BLaER1 (cell line): ENCODE measurements at regions not wholly inside any gene's neighbourhood (a gene's known extent, or its start where the extent isn't known, plus 50 kb on each side); places are given as distances from the start of the nearest gene placed in this dataset.

Experiments
- H3K27ac ChIP-seq: shearing (Covaris generic); formaldehyde crosslinking; 2 replicates; pipeline ENCODE4 v1.8.1; 2022
- H3K27me3 ChIP-seq: shearing (Covaris generic); formaldehyde crosslinking; 2 replicates; pipeline ENCODE4 v1.8.1; 2022
- H3K36me3 ChIP-seq: shearing (Covaris generic); formaldehyde crosslinking; 2 replicates; pipeline ENCODE4 v1.8.1; 2022
- H3K4me1 ChIP-seq: shearing (Covaris generic); formaldehyde crosslinking; 2 replicates; pipeline ENCODE4 v1.8.1; 2022
- H3K4me2 ChIP-seq: shearing (Covaris generic); formaldehyde crosslinking; 2 replicates; pipeline ENCODE4 v1.8.1; 2022
- H3K4me3 ChIP-seq: shearing (Covaris generic); formaldehyde crosslinking; 2 replicates; pipeline ENCODE4 v1.8.1; 2022
- H3K9ac ChIP-seq: shearing (Covaris generic); formaldehyde crosslinking; 2 replicates; pipeline ENCODE4 v1.8.1; 2022
- H3K9me3 ChIP-seq: shearing (Covaris generic); formaldehyde crosslinking; 2 replicates; pipeline ENCODE4 v1.8.1; 2022
- H4K20me1 ChIP-seq: shearing (Covaris generic); formaldehyde crosslinking; 2 replicates; pipeline ENCODE4 v1.8.1; 2022
- Cebpa-rat ChIP-seq: shearing (Covaris generic); IDR thresholded peaks from 2 replicates; pipeline ENCODE4 v1.8.1; 2022

GRCh38 chr11:27207025-27207650, 155.9 kb downstream of the CCDC34 start:
- Histone ChIP-seq H4K20me1 (no peaks in the 10 kb centered on the region), H3K9ac (no peak overlapping the region), H3K27ac (no peak overlapping the region), H3K4me1 (peaks cover 8% of the 10 kb centered on the region; the same call in 1 of the 2 replicates), H3K36me3 (no peaks in the 10 kb centered on the region), H3K9me3 (no peaks in the 10 kb centered on the region), H3K4me3 (no peak overlapping the region), H3K4me2 (no peak overlapping the region), H3K27me3 (no peaks in the 10 kb centered on the region)
- TF ChIP-seq Cebpa-rat = no peak

- Histone ChIP-seq H3K36me3 (no peaks in the 10 kb centered on the region), H4K20me1 (no peaks in the 10 kb centered on the region), H3K4me3 (no peak overlapping the region), H3K27ac (no peak overlapping the region), H3K4me1 (peaks cover 7% of the 10 kb centered on the region), H3K9ac (no peak overlapping the region), H3K4me2 (no peak overlapping the region), H3K9me3 (no peaks in the 10 kb centered on the region), H3K27me3 (no peaks in the 10 kb centered on the region)
- no peak for TF ChIP-seq Cebpa-rat
Observed at GRCh38 chr11:27205779-27206570, 157.0 kb downstream of the CCDC34 start.

DNA sequence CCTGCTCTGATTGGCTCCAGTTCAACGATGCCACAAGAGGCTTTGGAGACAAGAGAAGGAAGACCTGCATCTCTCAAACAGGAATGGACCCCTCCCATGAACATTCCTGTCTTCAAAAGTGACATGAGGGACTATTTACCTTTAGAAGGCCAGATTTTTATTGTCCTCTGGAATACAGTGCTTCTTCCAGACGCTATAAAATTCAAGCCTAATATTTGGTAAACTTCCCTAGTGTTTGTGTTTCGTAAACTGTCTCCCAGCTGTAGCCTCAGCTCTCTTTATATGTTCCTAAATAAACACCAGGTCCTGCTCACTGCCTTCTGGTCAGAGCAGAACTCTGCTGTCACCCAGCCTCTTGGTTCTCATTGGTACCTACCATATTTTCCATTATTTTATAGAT, 157.8 kb downstream of the CCDC34 start:
- Histone ChIP-seq H4K20me1 (no peaks in the 10 kb centered on the region), H3K27ac (no peak overlapping the region), H3K4me1 (peaks cover 9% of the 10 kb centered on the region), H3K9me3 (no peaks in the 10 kb centered on the region), H3K4me2 (no peak overlapping the region), H3K4me3 (no peak overlapping the region), H3K27me3 (no peaks in the 10 kb centered on the region), H3K36me3 (no peaks in the 10 kb centered on the region), H3K9ac (no peak overlapping the region)
- TF ChIP-seq Cebpa-rat = no peak

DNA sequence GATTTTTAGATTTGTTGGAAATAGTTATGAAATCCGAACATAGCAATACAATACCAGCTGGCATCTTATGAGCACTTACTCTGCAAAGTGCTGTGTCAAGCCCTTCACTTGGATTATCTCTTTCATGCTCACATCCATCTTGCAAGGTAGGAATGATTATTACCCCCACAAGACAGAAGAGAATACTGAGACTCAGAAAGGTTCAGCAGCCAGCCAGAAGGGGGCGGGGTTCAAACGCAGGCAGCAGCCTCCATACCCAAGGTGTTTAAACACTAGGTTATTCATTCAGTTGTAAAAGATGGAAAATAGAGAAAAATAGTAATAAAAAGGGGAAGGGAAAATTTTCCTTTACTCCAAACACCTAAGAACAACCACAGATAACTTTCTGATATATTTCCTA, 158.5 kb downstream of the CCDC34 start:
- Histone ChIP-seq H3K9me3 (no peaks in the 10 kb centered on the region), H3K27ac (no peak overlapping the region), H3K4me3 (no peak overlapping the region), H4K20me1 (no peaks in the 10 kb centered on the region), H3K4me1 (peaks cover 9% of the 10 kb centered on the region), H3K36me3 (no peaks in the 10 kb centered on the region), H3K27me3 (no peaks in the 10 kb centered on the region), H3K4me2 (no peak overlapping the region), H3K9ac (no peak overlapping the region)
- TF ChIP-seq Cebpa-rat = no peak

- Histone ChIP-seq H4K20me1 (no peaks in the 10 kb centered on the region), H3K27me3 (no peaks in the 10 kb centered on the region), H3K9ac (no peak overlapping the region), H3K9me3 (no peaks in the 10 kb centered on the region), H3K4me1 (peaks cover 9% of the 10 kb centered on the region), H3K4me2 (no peak overlapping the region), H3K36me3 (no peaks in the 10 kb centered on the region), H3K4me3 (no peak overlapping the region), H3K27ac (no peak overlapping the region)
- TF ChIP-seq Cebpa-rat = no peak
Observed at GRCh38 chr11:27203077-27203647, 159.9 kb downstream of the CCDC34 start.

DNA sequence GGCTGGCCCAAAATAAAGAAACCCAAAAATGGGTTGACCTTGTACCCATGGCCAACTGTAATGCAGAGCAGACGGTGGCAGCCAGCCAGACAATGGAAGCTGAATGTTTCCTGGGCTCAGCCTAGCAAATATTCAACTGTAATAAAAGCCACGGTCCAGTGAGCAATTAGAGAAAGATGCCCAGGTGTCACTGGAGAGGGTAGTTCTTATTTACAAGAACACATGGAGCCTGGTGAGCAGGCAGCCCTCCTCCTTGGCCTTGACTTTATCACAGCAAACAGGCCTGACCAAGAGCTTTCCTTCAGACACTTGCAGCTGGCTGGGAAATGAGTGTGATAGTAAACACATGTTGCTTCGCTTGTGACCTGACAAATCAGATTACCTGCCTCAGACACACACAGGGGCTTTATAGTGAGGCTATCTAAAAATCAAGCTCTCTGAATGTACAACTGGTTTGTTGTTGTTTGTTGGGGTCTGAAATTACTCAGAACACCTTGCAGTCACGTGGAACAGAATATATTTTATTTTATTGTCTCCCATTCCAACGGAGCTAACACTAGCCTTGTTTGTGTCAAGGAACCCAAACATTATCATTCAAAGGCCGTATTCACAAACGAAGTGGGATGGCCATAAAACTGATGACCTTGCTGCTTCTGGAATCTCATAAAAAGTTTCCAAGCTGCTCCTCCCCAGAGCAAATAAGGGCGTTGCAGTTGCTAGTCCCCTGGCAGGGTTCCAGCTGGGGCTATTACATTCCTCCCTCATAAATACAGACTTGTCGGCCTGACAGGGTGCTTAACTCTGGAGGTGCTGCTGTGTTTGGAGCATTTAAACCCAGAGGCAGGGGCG, 161.1 kb downstream of the BBOX1 start:
- Histone ChIP-seq H3K9ac (no peak overlapping the region), H3K4me1 (peaks cover 9% of the 10 kb centered on the region), H3K4me2 (peak overlapping the region; percentile 35), H3K27ac (no peak overlapping the region), H3K9me3 (no peaks in the 10 kb centered on the region), H3K4me3 (no peak overlapping the region), H3K36me3 (no peaks in the 10 kb centered on the region), H4K20me1 (no peaks in the 10 kb centered on the region), H3K27me3 (no peaks in the 10 kb centered on the region)
- no peak for TF ChIP-seq Cebpa-rat

- no peak overlapping the region for H3K4me3 ChIP-seq
- no peaks in the 10 kb centered on the region for H3K27me3 ChIP-seq
- no peaks in the 10 kb centered on the region for H3K9me3 ChIP-seq
- TF ChIP-seq Cebpa-rat = no peak
- H3K27ac ChIP-seq = no peak overlapping the region
- H4K20me1 ChIP-seq = no peaks in the 10 kb centered on the region
- peak overlapping the region; percentile 35 for H3K4me2 ChIP-seq
- H3K4me1 ChIP-seq = peaks cover 9% of the 10 kb centered on the region
- H3K9ac ChIP-seq = no peak overlapping the region
- H3K36me3 ChIP-seq = no peaks in the 10 kb centered on the region
Observed at GRCh38 chr11:27200779-27201453, 160.3 kb downstream of the BBOX1 start.

GRCh38 chr11:27196203-27196897, 155.7 kb downstream of the BBOX1 start:
- H3K4me1 ChIP-seq = peaks cover 5% of the 10 kb centered on the region

GRCh38 chr11:27195837-27196202, 155.2 kb downstream of the BBOX1 start:
- H3K9me3 ChIP-seq = no peaks in the 10 kb centered on the region
- TF ChIP-seq Cebpa-rat = no peak
- H3K4me2 ChIP-seq = no peak overlapping the region
- H3K36me3 ChIP-seq = no peaks in the 10 kb centered on the region
- H3K9ac ChIP-seq = no peak overlapping the region
- no peaks in the 10 kb centered on the region for H3K27me3 ChIP-seq
- 0 out of 2 replicates have a peak, but pooled peaks cover under 1% of the 10 kb centered on the region for H3K4me1 ChIP-seq
- no peak overlapping the region for H3K27ac ChIP-seq
- no peaks in the 10 kb centered on the region for H4K20me1 ChIP-seq
- no peak overlapping the region for H3K4me3 ChIP-seq

More at GRCh38 chr11:27196203-27196897, 155.7 kb downstream of the BBOX1 start:
- no peak for TF ChIP-seq Cebpa-rat
- Histone ChIP-seq H3K4me2 (no peak overlapping the region), H3K9me3 (no peaks in the 10 kb centered on the region), H4K20me1 (no peaks in the 10 kb centered on the region), H3K27me3 (no peaks in the 10 kb centered on the region), H3K27ac (no peak overlapping the region), H3K36me3 (no peaks in the 10 kb centered on the region), H3K9ac (no peak overlapping the region), H3K4me3 (no peak overlapping the region)
